HG03025 (cell line): ENCODE measurements at regions not wholly inside any gene's neighbourhood (a gene's known extent, or its start where the extent isn't known, plus 50 kb on each side); places are given as distances from the start of the nearest gene placed in this dataset.
"Not testable (repeated sequence)": the region's sequence is repeated elsewhere in the genome, so short reads cannot be mapped to it uniquely, and the experiment has no call there.

ENCODE experiments used
- ATAC-seq: cut with Tn5 transposase; IDR thresholded peaks from one replicate; pipeline ENCODE4 v1.9.1; 2021; ENCODE audit warnings: mild to moderate bottlenecking, moderate library complexity; ENCODE audit not compliant: unreplicated experiment, low FRiP score

DNA sequence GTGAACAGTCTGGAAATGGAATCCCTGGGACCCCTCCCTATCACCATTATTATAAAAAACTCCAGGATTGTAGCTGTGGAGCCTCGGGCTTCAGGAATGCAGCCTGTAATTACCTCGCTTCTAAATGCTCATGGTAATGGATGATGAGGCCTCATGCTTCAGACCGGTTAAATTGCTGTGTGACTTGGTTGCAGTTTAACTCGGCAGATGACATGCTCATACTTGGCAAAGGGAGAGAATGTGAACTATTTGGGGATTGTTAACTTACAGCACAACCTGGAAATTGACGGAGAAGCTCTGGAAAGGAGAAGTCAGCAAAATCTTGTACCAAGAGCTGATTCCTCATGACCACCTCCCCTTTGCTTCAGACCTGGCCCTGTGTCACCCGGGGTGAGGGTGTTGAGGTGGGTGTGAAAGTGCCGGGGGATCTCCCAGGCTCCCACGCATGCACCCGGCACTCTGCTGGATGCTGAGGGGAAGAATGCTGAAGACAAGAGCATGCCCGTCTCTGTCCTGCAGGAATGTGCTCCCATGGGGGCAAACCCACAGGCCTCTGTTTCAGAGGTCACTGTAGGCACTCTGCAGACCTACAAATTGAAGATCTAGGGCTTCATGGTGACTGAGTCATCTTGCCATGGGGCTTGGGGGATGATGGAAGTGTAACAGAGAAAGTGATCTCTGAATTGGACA lies 364.8 kb downstream of the RPS6KC1 start:
- no peak for ATAC-seq

DNA sequence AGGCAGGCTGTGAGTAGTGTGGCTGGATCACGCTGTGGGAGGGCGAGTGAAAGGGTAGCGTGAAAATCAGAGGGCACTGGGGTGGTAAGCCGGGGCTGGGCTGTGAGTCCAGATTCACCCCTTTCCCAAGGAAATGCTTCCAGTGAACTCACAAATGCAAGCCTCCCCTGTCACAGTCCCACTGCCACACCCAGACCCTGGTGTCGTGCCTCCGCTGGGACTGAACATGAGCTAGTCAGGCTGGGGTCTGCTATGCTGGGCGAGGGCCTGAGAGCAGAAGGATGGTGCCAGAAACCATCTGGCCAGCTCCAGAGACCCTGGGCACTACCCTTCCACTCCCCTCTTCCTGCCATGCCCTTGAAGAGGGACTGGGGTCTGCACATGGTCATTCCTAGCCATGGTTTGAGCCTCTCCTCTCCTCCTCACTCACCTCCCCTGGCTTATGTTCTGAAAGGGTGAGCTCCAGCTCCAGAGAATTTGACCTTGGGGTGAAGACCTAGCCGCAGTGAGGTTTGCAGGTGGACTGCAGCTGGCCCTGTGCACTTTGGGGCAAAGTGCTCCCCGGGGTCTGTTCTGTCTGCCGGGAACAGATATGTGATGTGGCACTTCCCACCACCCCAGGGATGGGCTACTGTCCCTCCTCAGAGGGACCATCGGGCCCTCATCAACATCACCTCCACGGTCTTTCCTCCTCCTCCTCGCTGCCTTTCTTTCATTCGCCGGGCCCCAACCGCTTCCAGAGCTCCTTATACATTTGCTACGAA lies 365.6 kb downstream of the RPS6KC1 start:
- no peak for ATAC-seq

DNA sequence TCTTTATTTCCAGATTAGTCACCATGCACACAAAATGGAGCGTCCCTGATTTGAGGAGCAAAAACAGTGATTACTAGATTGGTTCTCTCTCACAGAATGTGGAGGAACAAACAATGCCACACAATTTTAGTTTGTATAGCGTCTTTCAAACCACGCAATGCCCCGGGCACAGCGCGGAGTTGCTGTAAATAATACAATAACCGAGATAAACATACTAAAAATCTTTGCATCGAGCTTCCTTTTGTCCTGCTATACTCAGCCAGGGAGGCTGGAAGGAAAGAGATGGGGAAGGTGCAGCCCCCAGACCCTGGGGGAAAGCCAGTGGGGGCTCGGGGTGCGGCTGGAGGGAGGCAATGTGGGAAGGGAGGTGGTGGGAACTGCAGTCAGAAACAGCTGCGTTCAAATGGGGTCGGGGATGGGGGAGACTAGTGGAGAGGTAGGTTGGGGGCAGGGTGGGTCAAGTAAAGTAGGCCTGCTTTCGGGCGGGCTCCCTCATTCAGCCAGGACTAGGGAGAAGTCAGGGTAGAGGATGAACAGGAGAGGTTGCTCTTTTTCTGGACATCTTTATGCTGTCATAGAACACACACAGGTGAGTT lies 366.3 kb downstream of the RPS6KC1 start:
- no peak for ATAC-seq

GRCh38 chr1:213417846-213418245 lies 366.8 kb downstream of the RPS6KC1 start:
- no peak for ATAC-seq

GRCh38 chr1:213418268-213419071 lies 367.4 kb downstream of the RPS6KC1 start:
- ATAC-seq: no peak

DNA sequence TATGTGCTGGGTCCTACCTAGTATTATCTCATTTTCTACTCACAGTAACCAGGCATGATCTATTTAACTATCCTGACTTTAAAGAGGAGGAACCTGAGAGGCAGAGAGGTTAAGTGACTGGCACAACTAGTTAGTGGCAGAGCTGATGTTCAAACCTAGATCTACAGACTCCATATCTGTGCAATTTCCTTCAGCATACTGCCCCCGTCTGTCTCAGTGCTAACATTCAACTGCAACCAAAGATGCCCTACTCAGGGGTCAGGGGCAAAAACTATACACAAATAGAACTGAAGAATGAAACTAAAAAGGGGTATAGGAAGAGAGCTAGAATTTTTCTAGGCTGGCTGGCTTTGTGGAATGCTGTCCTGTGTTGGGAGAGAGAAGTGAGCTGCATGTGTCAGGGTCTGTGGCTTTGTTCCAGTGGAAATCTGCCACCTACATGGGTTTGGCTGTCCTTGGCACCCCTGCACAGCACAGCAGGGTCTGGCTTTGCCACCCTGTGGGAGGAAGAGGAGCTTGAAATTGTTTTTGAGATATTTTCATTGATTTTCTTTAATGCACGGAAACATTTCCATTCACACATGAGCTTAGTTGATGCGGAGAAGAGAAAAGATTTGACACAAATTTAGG lies 368.5 kb downstream of the RPS6KC1 start:
- no peak for ATAC-seq

- not testable (repeated sequence) for ATAC-seq
Observed at GRCh38 chr1:213421178-213421577, 370.1 kb downstream of the RPS6KC1 start.

GRCh38 chr1:213423041-213423440 lies 372.0 kb downstream of the RPS6KC1 start:
- ATAC-seq: no peak

GRCh38 chr1:213423605-213424004 lies 372.6 kb downstream of the RPS6KC1 start:
- ATAC-seq: no peak

DNA sequence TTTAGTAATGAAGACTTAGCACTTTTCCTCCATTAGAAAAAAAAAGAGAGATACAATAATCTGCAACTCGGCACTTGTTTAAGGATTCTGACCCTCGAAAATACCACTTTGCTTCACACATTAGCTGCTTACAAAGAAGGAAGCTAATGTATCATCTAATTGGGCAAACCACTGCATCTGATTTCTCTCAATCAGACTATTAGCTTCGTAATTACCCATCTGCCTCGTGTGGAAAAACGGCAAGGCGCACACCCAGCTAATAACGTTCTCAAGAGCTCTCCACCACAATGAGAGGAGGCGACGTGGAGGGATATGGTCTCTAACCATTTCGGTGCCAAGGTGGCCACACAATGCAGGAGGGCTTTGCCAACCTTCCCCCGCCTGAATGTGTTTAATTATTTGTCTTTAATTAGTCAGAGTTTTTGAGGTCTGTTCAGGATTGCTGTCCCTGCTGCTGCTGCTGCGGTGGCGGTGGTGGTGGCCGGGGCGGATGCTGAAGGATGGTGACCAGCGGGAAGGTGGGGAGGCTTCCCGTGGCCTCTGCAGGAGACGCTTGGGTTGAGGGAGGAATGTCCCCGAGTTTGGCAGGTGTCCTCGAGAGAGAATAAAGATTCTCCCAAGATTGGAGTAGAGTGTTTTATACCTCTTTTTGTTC lies 374.5 kb downstream of the RPS6KC1 start:
- no peak for ATAC-seq

- ATAC-seq: no peak
Observed at GRCh38 chr1:213429642-213430041, 378.6 kb downstream of the RPS6KC1 start.

DNA sequence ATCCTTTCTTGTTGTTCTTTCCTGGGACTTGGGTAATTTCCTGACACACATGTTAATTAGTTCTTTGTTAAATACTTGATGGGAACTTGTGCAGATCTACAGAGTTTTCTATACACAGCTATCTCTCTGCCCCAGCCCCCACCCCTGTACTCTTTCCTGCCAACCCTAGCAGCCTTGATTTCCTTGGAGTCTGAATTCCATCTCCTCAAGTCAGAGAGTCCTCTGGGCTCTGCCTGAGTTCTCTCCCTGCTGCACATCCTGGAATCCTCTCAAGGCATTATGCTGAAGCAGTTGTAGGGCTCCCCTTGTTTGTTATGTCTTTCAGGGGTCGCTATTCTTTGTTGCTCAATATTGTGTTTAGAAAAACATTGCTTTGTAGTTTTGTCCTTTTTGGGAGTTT lies 384.7 kb downstream of the RPS6KC1 start:
- ATAC-seq: no peak

DNA sequence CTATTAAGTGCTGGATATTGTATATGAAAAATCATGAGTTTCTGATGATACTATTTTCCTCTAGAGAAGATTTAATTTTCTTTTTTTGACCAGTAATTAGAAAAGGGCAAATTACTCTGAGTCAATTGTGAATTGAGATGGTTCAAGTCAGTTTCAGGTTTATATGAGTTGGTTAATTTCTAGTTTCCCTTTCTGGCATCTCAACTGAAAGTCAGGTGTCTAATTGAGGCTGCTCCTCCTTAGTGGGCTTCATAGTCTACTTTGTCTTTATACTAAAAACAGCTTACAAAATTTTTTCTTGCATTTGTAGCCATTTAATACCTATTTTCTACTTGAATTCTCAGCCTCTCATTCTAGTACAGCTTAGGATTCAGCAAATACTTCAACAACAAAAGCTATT lies 387.3 kb downstream of the RPS6KC1 start:
- ATAC-seq: no peak

DNA sequence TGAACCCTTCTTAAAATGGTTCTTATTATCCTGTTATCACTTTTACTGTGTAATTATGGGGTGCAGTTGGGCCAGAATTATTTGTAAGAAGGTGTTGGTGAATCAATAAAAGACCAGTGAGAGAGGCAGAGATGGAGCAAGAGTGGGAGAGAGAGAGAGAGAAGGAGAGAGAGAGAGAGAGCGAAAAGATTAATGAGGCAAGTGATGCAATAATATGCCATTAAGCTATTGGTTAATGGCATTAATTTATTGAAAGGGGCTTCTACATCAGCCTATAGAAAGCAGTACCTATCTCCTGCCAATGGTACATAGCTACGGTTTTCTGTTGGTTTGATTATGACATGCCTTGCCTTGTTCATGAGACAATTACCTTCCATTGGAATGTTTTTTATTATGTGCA lies 388.7 kb downstream of the RPS6KC1 start:
- no peak for ATAC-seq

GRCh38 chr1:213440766-213441165 lies 389.7 kb downstream of the RPS6KC1 start:
- no peak for ATAC-seq

- ATAC-seq: no peak
Observed at GRCh38 chr1:213443415-213443814, 392.4 kb downstream of the RPS6KC1 start.

GRCh38 chr1:213444224-213444623 lies 393.2 kb downstream of the RPS6KC1 start:
- ATAC-seq: no peak

- no peak for ATAC-seq
Observed at GRCh38 chr1:213446496-213446895, 395.5 kb downstream of the RPS6KC1 start.

DNA sequence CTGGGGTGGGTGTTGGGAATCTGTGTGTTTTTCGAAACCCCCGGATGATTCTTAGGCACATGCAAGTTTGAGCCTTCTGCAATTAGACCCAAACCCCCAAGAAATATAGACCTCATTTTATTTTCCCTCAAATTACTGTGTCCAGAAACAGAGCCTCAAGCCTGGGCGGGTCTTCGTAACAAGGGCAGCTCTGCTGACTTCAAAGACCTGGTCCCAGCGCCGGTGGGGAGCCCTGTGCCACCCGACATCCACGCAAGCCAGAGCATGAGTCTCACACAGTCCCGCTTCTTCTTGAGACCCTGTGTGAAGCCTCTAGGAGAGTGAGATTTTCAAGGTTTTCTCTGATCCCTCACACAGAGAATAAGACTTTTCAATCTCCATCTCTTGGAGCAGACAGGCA lies 397.3 kb downstream of the RPS6KC1 start:
- no peak for ATAC-seq

- no peak for ATAC-seq
Observed at GRCh38 chr1:213448776-213449175, 397.7 kb downstream of the RPS6KC1 start.
